AG04450 (cell line): ENCODE measurements at regions not wholly inside any gene's neighbourhood (a gene's known extent, or its start where the extent isn't known, plus 50 kb on each side); places are given as distances from the start of the nearest gene placed in this dataset.

Experiments used
- CTCF ChIA-PET: fragments of 300-600, 350-600 bp; formaldehyde crosslinking; extraction: SDS; loops from one replicate; lab custom pipeline; 2022; ENCODE audit warnings: antibody characterized with exemption, inconsistent platforms; lab: Charles Lee
- POLR2A ChIA-PET: fragments of 350-600 bp; formaldehyde crosslinking; extraction: SDS; loops from one replicate; lab custom pipeline; 2021; ENCODE audit warnings: antibody characterized with exemption, inconsistent platforms; lab: Yijun Ruan, JAX
- DNase-seq: peaks from one replicate; pipeline ENCODE4 v3.0.0-alpha.2; 2011; ENCODE audit warnings: low read depth, low spot score
- H3K27ac ChIP-seq: one replicate; pipeline ENCODE4 v1.5.1; 2012; ENCODE audit warnings: low read depth, low read length, control low read depth
- H3K27me3 ChIP-seq: one replicate; pipeline ENCODE4 v1.6.0; 2012; ENCODE audit warnings: low read length; ENCODE audit not compliant: control insufficient read depth, insufficient read depth
- H3K4me3 ChIP-seq: 2 replicates; pipeline ENCODE4 v1.5.1; 2011; ENCODE audit warnings: mild to moderate bottlenecking, low read depth, low read length, control low read depth
- H3K9me3 ChIP-seq: 2 replicates; pipeline ENCODE4 v1.5.1; 2012; ENCODE audit warnings: low read length; ENCODE audit not compliant: control insufficient read depth, insufficient read depth
- CTCF ChIP-seq: IDR thresholded peaks from 2 replicates; pipeline ENCODE4 v1.5.1; 2011; ENCODE audit warnings: low read depth, low read length, control low read depth, inconsistent platforms

GRCh38 chr4:111596491-111596890, 548.8 kb upstream of the FAM241A start:
- H3K9me3 ChIP-seq: no peaks in the 10 kb centered on the region
- no peak for TF ChIP-seq CTCF
- H3K27me3 ChIP-seq: no peaks in the 10 kb centered on the region
- ChIA-PET POLR2A (interaction anchor here (0.7 kb wide), 1 partner anchor 461 kb away, joined by 3 read pairs; no protein-coding TSS in a partner anchor), CTCF (no interaction called here)
- H3K27ac ChIP-seq: no peak overlapping the region
- H3K4me3 ChIP-seq: no peak overlapping the region
- DNase-seq: no peak

- Histone ChIP-seq H3K27me3 (no peaks in the 10 kb centered on the region), H3K9me3 (no peaks in the 10 kb centered on the region), H3K27ac (no peak overlapping the region), H3K4me3 (no peak overlapping the region)
- ChIA-PET CTCF (no interaction called here), POLR2A (no interaction called here)
- no peak for DNase-seq
- no peak for TF ChIP-seq CTCF
Measured at GRCh38 chr4:111601671-111602070, 543.6 kb upstream of the FAM241A start.

- no peaks in the 10 kb centered on the region for H3K27me3 ChIP-seq
- no peaks in the 10 kb centered on the region for H3K9me3 ChIP-seq
- H3K27ac ChIP-seq: no peak overlapping the region
- POLR2A ChIA-PET: no interaction called here
- CTCF ChIA-PET: interaction anchor here (0.5 to 1.3 kb wide), 3 partner anchors 191 to 900 kb away, joined by 3 to 6 read pairs (median 6); no protein-coding TSS in a partner anchor
- no peak for DNase-seq
- peak; percentile 50 for TF ChIP-seq CTCF
- no peak overlapping the region for H3K4me3 ChIP-seq
Measured at GRCh38 chr4:111602848-111603247, 542.4 kb upstream of the FAM241A start.

GRCh38 chr4:111605111-111605510, 540.1 kb upstream of the FAM241A start:
- Histone ChIP-seq H3K27me3 (no peaks in the 10 kb centered on the region), H3K4me3 (no peak overlapping the region), H3K9me3 (no peaks in the 10 kb centered on the region), H3K27ac (no peak overlapping the region)
- DNase-seq: no peak
- POLR2A ChIA-PET: no interaction called here
- CTCF ChIA-PET: interaction anchor here (1.0 kb wide), 1 partner anchor 37 kb away, joined by 3 read pairs; no protein-coding TSS in a partner anchor
- no peak for TF ChIP-seq CTCF

GRCh38 chr4:111610681-111611080, 534.6 kb upstream of the FAM241A start:
- Histone ChIP-seq H3K27me3 (no peaks in the 10 kb centered on the region), H3K9me3 (no peaks in the 10 kb centered on the region), H3K27ac (no peak overlapping the region), H3K4me3 (no peak overlapping the region)
- POLR2A ChIA-PET: no interaction called here
- DNase-seq: no peak
- CTCF ChIA-PET: no interaction called here
- TF ChIP-seq CTCF: no peak
